CD4-positive, alpha-beta T cell treated with Interleukin-6 for 4 hours (primary cell): ENCODE measurements at regions not wholly inside any gene's neighbourhood (a gene's known extent, or its start where the extent isn't known, plus 50 kb on each side); places are given as distances from the start of the nearest gene placed in this dataset.

Experiments used
- DNase-seq: peaks from one replicate; pipeline ENCODE4 v3.0.0-alpha.2; 2020; ENCODE audit warnings: mixed read lengths

DNA sequence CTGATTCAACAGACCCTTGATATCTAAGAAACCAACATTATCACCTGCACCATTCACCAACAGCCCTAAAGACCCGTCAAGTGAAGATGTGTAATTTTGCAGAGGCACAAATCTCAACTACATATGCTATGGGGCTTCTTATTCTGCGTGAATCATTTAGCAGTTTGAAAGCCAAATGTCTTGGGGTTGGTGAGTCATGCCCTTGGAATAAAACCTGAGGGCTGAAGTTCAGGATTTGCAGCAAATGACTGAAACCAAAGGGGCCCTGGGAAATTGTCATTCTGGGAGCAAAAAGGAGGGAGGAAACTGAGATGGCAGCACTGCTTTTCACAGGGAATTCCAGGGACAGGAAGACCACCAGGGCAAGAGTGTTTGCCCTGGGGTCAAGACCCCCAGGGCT is 79.2 kb upstream of the TNR start:
- no peak for DNase-seq

DNA sequence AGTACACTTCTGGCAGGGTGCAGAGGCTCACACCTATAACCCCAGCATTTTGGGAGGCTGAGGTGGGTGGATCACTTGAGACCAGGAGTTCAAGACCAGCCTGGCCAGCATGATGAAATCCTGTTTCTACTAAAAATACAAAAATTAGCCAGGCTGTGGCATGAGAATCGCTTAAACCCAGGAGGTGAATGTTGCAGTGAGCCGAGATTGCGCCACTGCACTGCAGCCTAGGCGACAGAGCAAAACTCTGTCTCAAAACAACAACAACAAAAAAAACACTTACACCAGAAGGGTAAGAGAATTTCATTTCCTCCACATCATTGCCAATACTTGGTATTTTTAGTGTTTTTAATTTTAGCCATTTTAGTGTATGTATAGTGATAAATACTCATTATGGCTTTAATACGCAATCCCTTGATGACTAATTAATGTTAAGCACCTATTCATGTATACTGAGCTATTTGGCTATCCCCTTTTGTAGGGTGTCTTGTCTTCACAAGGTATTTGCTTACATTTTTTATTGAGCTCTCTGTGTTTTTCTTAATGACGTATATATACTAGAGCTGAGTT is 77.1 kb upstream of the TNR start:
- DNase-seq: no peak

DNA sequence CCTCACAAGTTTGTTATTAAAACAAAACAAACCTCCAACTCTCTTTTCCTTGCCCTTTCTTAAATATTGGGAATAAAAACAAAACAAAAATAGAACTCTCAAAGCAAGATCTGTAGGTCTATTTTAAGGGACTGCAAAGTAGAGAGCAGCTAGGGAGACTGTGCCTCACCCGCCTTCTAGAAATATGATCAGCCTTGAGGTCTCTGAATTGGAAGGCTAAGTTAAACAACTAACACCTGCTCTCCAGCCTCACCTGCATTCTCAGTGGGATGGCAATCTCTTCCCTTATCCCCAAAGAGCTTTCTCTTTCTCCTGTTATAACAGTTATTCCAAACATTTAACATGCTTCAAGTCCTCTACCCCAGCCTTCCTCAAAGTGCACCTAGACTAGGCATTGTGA is 75.5 kb upstream of the TNR start:
- DNase-seq: no peak

DNA sequence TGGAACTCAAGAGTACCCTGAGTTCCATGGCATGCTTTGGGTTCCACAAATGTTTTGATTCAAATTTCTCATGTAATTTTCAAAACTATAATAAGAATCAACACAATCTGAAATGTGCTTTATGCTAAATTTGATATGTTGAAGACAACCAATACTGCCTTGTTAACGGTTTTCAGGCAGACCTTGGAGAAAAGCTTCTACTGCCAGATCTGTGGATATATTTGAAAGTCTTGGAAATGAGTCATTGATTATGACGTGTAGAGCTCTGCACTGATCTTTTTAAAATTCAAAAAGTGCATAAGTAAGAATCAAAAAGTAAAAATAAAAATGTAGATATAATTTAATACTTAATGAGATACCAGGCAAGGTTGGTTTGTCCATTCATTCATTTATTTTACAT is 74.0 kb upstream of the TNR start:
- no peak for DNase-seq

DNA sequence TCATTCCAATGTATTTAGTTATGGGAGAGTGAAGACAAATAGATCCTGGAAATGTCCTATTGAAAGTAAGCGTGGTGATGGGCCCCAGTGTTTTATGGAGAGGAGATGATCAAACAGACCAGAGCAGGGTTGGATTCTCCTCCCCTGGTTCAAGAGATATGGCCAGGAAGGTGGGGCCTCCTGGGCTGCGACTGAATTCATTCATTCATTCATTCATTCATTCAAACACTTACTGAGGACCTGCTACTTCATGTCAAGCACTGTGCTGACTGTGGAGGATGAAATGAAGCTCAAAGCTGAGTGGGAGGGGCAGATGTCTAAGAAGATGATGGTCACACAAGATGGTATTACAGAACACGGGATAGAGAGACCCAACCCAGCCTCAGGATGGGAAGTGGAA is 71.5 kb upstream of the TNR start:
- DNase-seq: no peak

DNA sequence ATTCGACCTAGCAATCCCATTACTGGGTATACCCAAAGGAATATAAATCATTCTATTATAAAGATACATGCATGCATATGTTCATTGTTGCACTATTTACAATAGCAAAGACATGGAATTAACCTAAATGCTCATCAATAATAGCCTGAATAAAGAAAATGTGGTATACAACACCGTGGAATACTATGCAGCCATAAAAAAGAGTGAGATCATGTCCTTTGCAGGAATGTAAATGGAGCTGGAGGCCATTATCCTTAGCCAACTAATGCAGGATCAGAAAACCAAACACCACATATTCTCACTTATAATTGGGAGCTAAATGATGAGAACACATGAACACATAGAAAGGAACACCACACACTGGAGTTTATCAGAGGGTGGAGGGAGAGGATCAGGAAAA is 69.5 kb upstream of the TNR start:
- no peak for DNase-seq

DNA sequence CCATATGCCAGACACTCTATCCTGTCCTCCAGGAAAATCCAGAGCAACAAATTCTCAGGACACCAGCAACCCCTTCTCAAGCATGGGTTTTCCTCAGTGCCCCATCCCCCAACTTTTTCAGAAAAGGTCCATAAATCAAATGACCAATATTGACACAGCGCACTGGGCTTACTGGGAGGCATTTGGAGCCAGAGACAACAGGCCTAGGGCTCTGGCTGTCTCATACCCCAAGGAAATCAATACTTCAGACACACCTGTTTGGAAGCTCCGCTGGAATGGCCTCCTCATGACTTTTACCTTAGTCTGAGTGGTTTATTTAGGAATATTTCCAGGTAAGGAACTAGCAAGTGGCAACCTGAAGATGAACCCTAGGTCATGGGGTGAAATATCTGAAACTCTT is 66.9 kb upstream of the TNR start:
- DNase-seq: no peak

DNA sequence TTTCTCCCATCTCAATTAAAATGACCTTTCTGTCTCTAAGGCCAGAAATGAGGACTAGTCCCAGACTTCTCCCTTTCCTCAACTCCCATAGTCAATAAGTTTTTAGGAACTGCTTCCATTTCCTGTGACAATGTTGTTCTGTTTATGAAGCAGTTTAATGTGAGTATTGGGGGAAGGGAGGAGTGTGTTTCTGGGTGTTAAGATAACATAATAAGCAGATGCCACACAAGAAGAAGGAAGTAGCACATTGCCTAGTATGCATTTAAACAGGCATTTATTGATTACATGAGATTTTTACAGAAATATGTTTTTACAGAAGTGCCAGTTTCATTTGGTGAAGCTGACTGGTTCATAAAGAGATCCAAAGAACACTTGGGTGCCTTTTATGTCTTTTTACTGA is 65.6 kb upstream of the TNR start:
- no peak for DNase-seq

DNA sequence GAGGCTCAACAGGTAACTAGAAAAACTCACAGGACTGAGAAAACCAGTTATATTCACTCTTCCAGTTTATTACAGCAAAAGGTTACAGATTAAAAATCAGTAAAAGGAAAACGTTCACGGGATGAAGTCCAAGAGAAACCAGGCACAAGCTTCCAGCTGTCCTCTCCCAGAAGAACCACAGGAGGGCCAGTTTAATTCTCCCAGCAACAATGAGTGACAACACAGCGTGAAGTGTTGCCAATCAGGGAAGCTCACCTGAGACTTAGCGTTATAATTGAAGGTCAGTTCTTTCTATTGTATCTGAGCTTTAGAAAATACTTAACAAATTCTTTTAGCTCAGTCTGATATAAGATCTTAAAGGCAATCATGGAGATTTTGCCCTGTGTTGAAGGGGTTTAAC is 65.2 kb upstream of the TNR start:
- DNase-seq: no peak

DNA sequence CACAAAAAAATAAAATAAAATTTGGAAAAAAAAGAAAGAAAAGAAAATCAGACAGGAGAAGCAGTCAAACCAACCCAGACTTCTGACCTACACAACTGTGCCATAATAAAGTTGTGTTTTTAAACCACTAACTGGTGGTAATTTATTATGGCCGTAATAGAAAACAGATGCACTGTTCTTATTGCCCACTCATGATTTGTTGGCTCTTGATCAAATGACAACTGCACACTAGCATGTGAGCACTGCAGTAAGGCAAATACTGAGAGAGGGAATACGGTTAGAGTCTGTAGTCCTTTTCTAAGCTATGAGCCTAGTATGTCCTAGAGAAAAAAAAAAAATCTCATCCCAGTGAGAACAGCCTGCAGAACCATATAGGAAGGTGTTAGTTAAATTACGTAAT is 61.2 kb upstream of the TNR start:
- no peak for DNase-seq

DNA sequence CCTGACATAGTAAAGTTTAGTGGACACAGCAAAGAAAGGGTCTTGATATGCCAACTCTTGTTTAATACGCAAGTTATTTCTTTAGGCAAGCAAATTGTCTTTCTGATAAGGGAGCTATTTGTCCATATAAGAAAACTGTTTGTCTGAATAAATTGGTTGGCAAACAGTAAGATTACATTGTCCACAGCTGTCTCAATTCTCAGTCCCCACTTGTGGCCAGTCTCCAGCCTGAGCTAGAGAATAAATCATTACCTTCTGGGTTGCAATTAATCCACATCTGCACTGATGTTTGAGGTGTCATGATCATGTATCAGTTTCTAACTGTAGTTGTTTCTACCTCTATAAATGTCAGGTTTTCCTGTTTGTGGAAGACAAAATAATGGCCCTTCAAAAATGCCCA is 60.0 kb upstream of the TNR start:
- DNase-seq: no peak

DNA sequence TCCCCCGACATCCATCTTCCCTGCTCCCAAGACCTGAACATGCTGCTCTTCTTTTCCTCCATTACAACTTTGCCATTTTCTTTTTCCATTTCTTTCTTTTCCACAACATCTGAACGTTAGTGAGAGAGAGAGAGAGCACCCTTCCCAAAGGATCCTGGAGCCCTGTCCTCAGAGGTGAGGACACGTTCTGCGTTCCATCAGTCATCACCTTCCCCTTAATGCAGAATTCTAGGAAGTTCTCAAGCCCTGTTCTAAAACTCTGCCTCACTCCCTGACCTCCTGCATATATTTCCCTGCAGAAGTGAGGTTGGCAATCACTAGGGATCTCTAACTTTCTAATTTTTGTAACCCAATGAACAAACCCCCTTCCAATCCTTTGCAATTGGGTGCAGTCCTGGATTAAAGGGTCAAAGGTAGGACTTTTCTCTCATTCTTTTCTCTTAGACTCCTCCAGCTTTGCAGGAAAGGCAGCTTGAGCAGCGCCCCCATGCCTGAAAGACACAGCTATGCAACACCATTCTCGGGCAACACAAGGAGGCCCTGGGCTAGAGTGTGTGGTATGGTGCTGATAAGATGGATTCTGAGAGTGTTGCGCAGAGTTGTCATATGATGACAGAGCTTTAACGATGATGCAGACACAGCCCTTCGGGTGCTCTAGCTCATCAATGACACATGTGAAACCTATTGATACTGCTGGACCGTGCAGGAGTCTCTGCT is 59.2 kb upstream of the TNR start:
- no peak for DNase-seq

DNA sequence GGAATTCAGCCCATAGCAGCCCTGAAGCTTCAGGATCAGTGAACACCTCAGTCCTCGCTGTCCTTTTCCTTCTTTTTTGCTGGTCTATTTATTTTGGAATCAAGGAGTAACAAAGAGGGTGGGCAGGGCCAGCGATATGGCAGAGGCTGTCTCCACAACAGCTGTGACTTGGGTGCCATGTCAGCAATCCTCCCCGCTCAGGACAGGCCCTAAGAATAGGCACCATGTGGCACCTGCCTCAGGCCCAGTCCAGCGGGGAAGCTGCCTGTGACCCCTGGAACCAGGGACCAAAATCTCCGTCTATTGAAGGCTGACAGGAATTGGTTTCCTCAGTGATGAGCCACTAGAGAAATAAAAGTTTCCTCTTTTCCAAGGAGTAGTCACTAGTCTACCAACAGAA is 58.6 kb upstream of the TNR start:
- no peak for DNase-seq

DNA sequence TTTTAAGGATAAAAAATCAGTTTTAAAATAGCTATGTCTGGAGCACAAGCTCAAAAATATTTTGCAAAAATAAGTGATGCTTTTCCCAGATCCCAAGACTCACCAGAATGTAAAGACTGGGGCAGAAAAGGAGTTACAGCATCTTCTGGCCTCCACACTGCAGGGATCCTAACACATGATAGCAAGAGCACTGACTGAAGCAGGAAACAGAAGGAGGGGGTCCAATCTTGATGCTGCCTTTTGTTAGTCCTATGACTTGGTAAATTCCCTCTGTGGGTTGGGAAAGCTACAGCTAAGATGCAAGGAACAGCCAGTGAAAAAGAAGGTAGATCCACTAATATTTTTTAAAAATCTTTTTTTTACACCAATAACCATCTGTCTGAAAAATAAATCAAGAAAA is 54.2 kb upstream of the TNR start:
- no peak for DNase-seq

DNA sequence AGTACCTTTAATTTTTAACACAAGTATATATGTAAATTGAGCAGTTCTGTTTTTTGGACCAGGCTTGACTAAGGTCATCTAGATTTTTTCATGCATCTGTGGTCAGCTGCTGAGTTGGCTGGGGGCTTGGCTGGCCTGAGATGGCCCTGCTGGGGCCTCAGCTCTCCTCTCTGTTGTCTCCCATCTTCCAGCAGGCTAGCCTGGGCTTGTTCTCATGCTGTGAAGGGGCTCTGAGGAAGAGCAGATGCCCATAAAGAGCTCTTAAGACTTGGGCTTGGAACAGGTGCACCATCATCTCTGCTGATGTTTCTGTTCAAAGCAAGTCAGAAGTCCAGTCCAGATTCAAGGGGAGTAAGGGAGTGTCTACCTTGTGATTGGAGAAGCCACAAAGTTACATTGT is 51.2 kb upstream of the TNR start:
- no peak for DNase-seq

DNA sequence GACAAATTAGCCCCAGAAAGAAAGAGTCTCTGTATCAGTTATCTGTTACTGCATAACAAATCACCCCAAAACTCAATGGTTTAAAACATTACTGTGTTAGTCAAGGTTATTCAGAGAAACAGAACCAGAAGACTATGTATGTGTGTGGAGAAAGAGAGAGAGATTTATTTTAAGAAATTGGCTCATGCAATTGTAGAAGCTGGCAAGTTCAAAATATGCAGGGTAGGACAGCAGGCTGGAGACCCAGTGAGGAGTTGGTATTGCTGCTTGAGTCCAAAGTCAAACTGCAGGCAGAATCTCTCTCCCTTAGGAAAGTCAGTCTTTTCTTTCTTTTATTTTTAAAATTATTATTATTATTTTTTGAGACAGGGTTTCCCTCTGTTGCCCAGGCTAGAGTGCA is 50.2 kb upstream of the TNR start:
- no peak for DNase-seq
